Osteoblast (primary cell): ENCODE measurements at regions not wholly inside any gene's neighbourhood (a gene's known extent, or its start where the extent isn't known, plus 50 kb on each side); places are given as distances from the start of the nearest gene placed in this dataset.

ENCODE experiments used
- DNase-seq: peaks from one replicate; pipeline ENCODE4 v3.0.0; 2011; ENCODE audit warnings: low spot score, mixed read lengths; ENCODE audit not compliant: insufficient read length; ENCODE audit errors: missing footprints
- H2AFZ ChIP-seq: 2 replicates; pipeline ENCODE4 v1.6.0; 2011; ENCODE audit warnings: mild to moderate bottlenecking, low read length
- H3K27ac ChIP-seq: 2 replicates; pipeline ENCODE4 v1.5.1; 2011; ENCODE audit warnings: mild to moderate bottlenecking, low read depth, low read length, moderate library complexity
- H3K27me3 ChIP-seq: 2 replicates; pipeline ENCODE4 v1.6.0; 2012; ENCODE audit warnings: mild to moderate bottlenecking, control low read depth, inconsistent platforms, low read length, moderate library complexity; ENCODE audit not compliant: insufficient read depth
- H3K36me3 ChIP-seq: 2 replicates; pipeline ENCODE4 v1.5.1; 2011; ENCODE audit warnings: mild to moderate bottlenecking, low read length, control low read depth, moderate library complexity; ENCODE audit not compliant: insufficient read depth
- H3K4me1 ChIP-seq: 2 replicates; pipeline ENCODE4 v1.5.1; 2011; ENCODE audit warnings: mild to moderate bottlenecking, low read length, control low read depth, moderate library complexity; ENCODE audit not compliant: insufficient read depth
- H3K4me2 ChIP-seq: 2 replicates; pipeline ENCODE4 v1.6.0; 2011; ENCODE audit warnings: mild to moderate bottlenecking, low read length; ENCODE audit not compliant: insufficient read depth
- H3K4me3 ChIP-seq: fragments of 200-600 bp; sonication (generic); 3 replicates; pipeline ENCODE4 v1.5.1; 2012; ENCODE audit warnings: mild to moderate bottlenecking, low read length, inconsistent platforms; ENCODE audit not compliant: insufficient read depth
- H3K79me2 ChIP-seq: 2 replicates; pipeline ENCODE4 v1.6.0; 2012; ENCODE audit warnings: mild to moderate bottlenecking, low read length, control low read depth, inconsistent platforms; ENCODE audit not compliant: insufficient read depth
- H3K9me3 ChIP-seq: 2 replicates; pipeline ENCODE4 v1.5.1; 2011; ENCODE audit warnings: low read depth, low read length, control low read depth
- H4K20me1 ChIP-seq: 2 replicates; pipeline ENCODE4 v1.6.0; 2012; ENCODE audit warnings: mild to moderate bottlenecking, low read length, control low read depth; ENCODE audit not compliant: insufficient read depth
- CTCF ChIP-seq: IDR thresholded peaks from 2 replicates; pipeline ENCODE4 v1.5.1; 2011; ENCODE audit warnings: mild to moderate bottlenecking, low read depth, low read length, moderate library complexity; ENCODE audit errors: extremely low read depth

GRCh38 chr1:98203466-98203865 is 282.6 kb upstream of the DPYD start:
- peak overlapping the region; percentile 9 for H2AFZ ChIP-seq
- no peaks in the 10 kb centered on the region for H3K79me2 ChIP-seq
- H3K4me3 ChIP-seq = no peak overlapping the region
- no peaks in the 10 kb centered on the region for H3K27me3 ChIP-seq
- no peak for TF ChIP-seq CTCF
- H3K27ac ChIP-seq = no peak overlapping the region
- H4K20me1 ChIP-seq = no peaks in the 10 kb centered on the region
- H3K4me2 ChIP-seq = no peak overlapping the region
- no peak for DNase-seq
- no peaks in the 10 kb centered on the region for H3K36me3 ChIP-seq
- peaks cover 17% of the 10 kb centered on the region for H3K4me1 ChIP-seq
- H3K9me3 ChIP-seq = no peaks in the 10 kb centered on the region

- Histone ChIP-seq H3K4me1 (peaks cover 17% of the 10 kb centered on the region), H3K27me3 (no peaks in the 10 kb centered on the region), H2AFZ (peak overlapping the region; percentile 80), H3K36me3 (no peaks in the 10 kb centered on the region), H3K27ac (peak overlapping the region; percentile 61), H3K79me2 (no peaks in the 10 kb centered on the region), H3K4me2 (peak overlapping the region; percentile 64), H3K9me3 (no peaks in the 10 kb centered on the region), H4K20me1 (no peaks in the 10 kb centered on the region), H3K4me3 (peak overlapping the region; percentile 12)
- TF ChIP-seq CTCF = no peak
- no peak for DNase-seq
Measured at GRCh38 chr1:98201666-98202081, 280.8 kb upstream of the DPYD start.

- no peaks in the 10 kb centered on the region for H3K27me3 ChIP-seq
- no peaks in the 10 kb centered on the region for H4K20me1 ChIP-seq
- no peak overlapping the region for H2AFZ ChIP-seq
- H3K4me1 ChIP-seq = peaks cover 10% of the 10 kb centered on the region
- no peaks in the 10 kb centered on the region for H3K36me3 ChIP-seq
- H3K79me2 ChIP-seq = no peaks in the 10 kb centered on the region
- H3K27ac ChIP-seq = no peak overlapping the region
- no peak for TF ChIP-seq CTCF
- DNase-seq = no peak
- H3K4me3 ChIP-seq = no peak overlapping the region
- H3K9me3 ChIP-seq = no peaks in the 10 kb centered on the region
- H3K4me2 ChIP-seq = no peak overlapping the region
Measured at GRCh38 chr1:98197356-98197755, 276.5 kb upstream of the DPYD start.

- Histone ChIP-seq H3K27me3 (no peaks in the 10 kb centered on the region), H3K4me1 (no peaks in the 10 kb centered on the region), H2AFZ (no peak overlapping the region), H3K4me2 (no peak overlapping the region), H3K4me3 (no peak overlapping the region), H3K9me3 (no peaks in the 10 kb centered on the region), H4K20me1 (no peaks in the 10 kb centered on the region), H3K36me3 (no peaks in the 10 kb centered on the region), H3K79me2 (no peaks in the 10 kb centered on the region), H3K27ac (no peak overlapping the region)
- no peak for TF ChIP-seq CTCF
- no peak for DNase-seq
Measured at GRCh38 chr1:98196012-98196411, 275.2 kb upstream of the DPYD start.
